GM12878 (cell line): ENCODE measurements at regions not wholly inside any gene's neighbourhood (a gene's known extent, or its start where the extent isn't known, plus 50 kb on each side); places are given as distances from the start of the nearest gene placed in this dataset.

Experiments used
- ATAC-seq: fragments of 200-7000 bp; cut with Tn5 transposase; 3 replicates; pipeline ENCODE4 v1.9.1; 2020; ENCODE audit warnings: mild to moderate bottlenecking, moderate library complexity
- BruUV-seq: library from RNA; stranded (reverse); fragments of 400-500 nt; replicated peaks from 2 replicates; lab custom pipeline; 2021; lab: Mats Ljungman, UMichigan
- CTCF ChIA-PET: fragments of 300-600 bp; sonication (Branson Sonifier 250); formaldehyde crosslinking; extraction: SDS; loops from one replicate; lab custom pipeline; 2021; ENCODE audit warnings: inconsistent platforms; lab: Yijun Ruan, JAX
- POLR2A ChIA-PET: fragments of 350-600 bp; formaldehyde crosslinking; extraction: SDS; loops from one replicate; lab custom pipeline; 2021; ENCODE audit warnings: inconsistent platforms; lab: Charles Lee
- RAD21 ChIA-PET: fragments of 300-600 bp; sonication (Branson Sonifier 250); formaldehyde crosslinking; loops from one replicate; lab custom pipeline; 2023; ENCODE audit warnings: antibody characterized with exemption; ENCODE audit not compliant: unreplicated experiment; lab: Charles Lee
- SMC1A ChIA-PET: fragments of 300-600 bp; sonication (Branson Sonifier 250); formaldehyde crosslinking; loops from one replicate; lab custom pipeline; 2023; ENCODE audit not compliant: unreplicated experiment, uncharacterized antibody; lab: Charles Lee
- DNase-seq: peaks from one replicate; pipeline ENCODE4 v3.0.0-alpha.2; 2011; ENCODE audit warnings: low read depth, low spot score
- FAIRE-seq: peaks from 3 replicates; lab custom pipeline; 2011; peaks lifted over from hg19 to GRCh38; lab: Jason Lieb, UNC
- H2AFZ ChIP-seq: 2 replicates; pipeline ENCODE4 v1.6.0; 2011; ENCODE audit warnings: low read depth, low read length, control low read depth; ENCODE audit not compliant: control insufficient read depth
- H3K27ac ChIP-seq: 2 replicates; pipeline ENCODE4 v1.5.1; 2011; ENCODE audit warnings: control low read depth; ENCODE audit not compliant: control insufficient read depth, insufficient read depth
- H3K27me3 ChIP-seq, 2 experiments: replicated peaks in 1 of 2; 2 replicates each; pipeline versions ENCODE4 v1.6.0 to v1.6.1; 2011; ENCODE audit warnings: low read length in 1 of 2; ENCODE audit not compliant: control insufficient read depth in 2 of 2, insufficient read depth in 2 of 2
- H3K36me3 ChIP-seq, 2 experiments: 2 replicates each; pipeline ENCODE4 v1.5.1; 2011; ENCODE audit warnings: low read length in 1 of 2; ENCODE audit not compliant: control insufficient read depth in 2 of 2, insufficient read depth in 2 of 2
- H3K4me1 ChIP-seq: 2 replicates; pipeline ENCODE4 v1.6.1; 2011; ENCODE audit warnings: mild to moderate bottlenecking, low read length, moderate library complexity, mixed read lengths; ENCODE audit not compliant: control insufficient read depth, insufficient read depth
- H3K4me2 ChIP-seq: 2 replicates; pipeline ENCODE4 v1.6.0; 2011; ENCODE audit warnings: control low read depth; ENCODE audit not compliant: control insufficient read depth, insufficient read depth
- H3K4me3 ChIP-seq: fragments of 200-600 bp; sonication (generic); 2 replicates; pipeline ENCODE4 v1.5.1; 2016
- H3K79me2 ChIP-seq: 2 replicates; pipeline ENCODE4 v1.6.0; 2011; ENCODE audit warnings: low read length; ENCODE audit not compliant: control insufficient read depth, insufficient read depth
- H3K9ac ChIP-seq: 2 replicates; pipeline ENCODE4 v1.8.0; 2011; ENCODE audit warnings: low read length, control low read depth, mixed read lengths; ENCODE audit not compliant: control insufficient read depth, insufficient read depth
- H3K9me3 ChIP-seq: replicated peaks from 3 replicates; pipeline ENCODE4 v1.5.1; 2011; ENCODE audit warnings: mild to moderate bottlenecking, low read length; ENCODE audit not compliant: control insufficient read depth, insufficient read depth
- H4K20me1 ChIP-seq: 2 replicates; pipeline ENCODE4 v1.6.0; 2011; ENCODE audit not compliant: control insufficient read depth, insufficient read depth
- ATF3 ChIP-seq: IDR thresholded peaks from 2 replicates; pipeline ENCODE4 v1.6.1; 2011; ENCODE audit warnings: low read depth, mild to moderate bottlenecking, low read length, moderate library complexity, borderline replicate concordance; ENCODE audit errors: extremely low read depth
- BHLHE40 ChIP-seq, 2 experiments: fragments of 450-650 bp in 1 of 2; IDR thresholded peaks; 2 replicates each; pipeline ENCODE4 v1.6.1; 2011 to 2017; ENCODE audit warnings: low read depth in 2 of 2, borderline replicate concordance in 1 of 2, improper control_type of control experiment in 1 of 2, low read length in 1 of 2, mild to moderate bottlenecking in 1 of 2
- CREB1 ChIP-seq: IDR thresholded peaks from 2 replicates; pipeline ENCODE4 v1.6.1; 2012; ENCODE audit warnings: low read depth, mild to moderate bottlenecking, inconsistent platforms
- FOXK2 ChIP-seq: fragments of 450-650 bp; IDR thresholded peaks from 2 replicates; pipeline ENCODE4 v1.6.1; 2017; ENCODE audit warnings: mild to moderate bottlenecking, moderate library complexity
- GABPA ChIP-seq: IDR thresholded peaks from 2 replicates; pipeline ENCODE4 v1.6.1; 2014; ENCODE audit warnings: antibody characterized with exemption, low read depth, mild to moderate bottlenecking, inconsistent platforms
- GATAD2B ChIP-seq: fragments of 450-650 bp; conservative IDR thresholded peaks from 2 replicates; pipeline ENCODE4 v1.6.1; 2017; ENCODE audit warnings: low read depth, mild to moderate bottlenecking, moderate library complexity
- HDGF ChIP-seq: fragments of 450-650 bp; IDR thresholded peaks from 2 replicates; pipeline ENCODE4 v1.6.1; 2016; ENCODE audit warnings: antibody characterized with exemption
- IRF4 ChIP-seq: IDR thresholded peaks from 2 replicates; pipeline ENCODE4 v1.6.1; 2011; ENCODE audit warnings: low read depth, low read length
- IRF5 ChIP-seq: fragments of 450-650 bp; IDR thresholded peaks from 2 replicates; pipeline ENCODE4 v1.6.1; 2017; ENCODE audit warnings: borderline replicate concordance
- KAT2A ChIP-seq: conservative IDR thresholded peaks from 2 replicates; pipeline ENCODE4 v1.6.1; 2011; ENCODE audit warnings: low read depth, low read length; ENCODE audit not compliant: control insufficient read depth
- NFYB ChIP-seq: IDR thresholded peaks from 2 replicates; pipeline ENCODE4 v1.6.1; 2011; ENCODE audit warnings: low read depth, mild to moderate bottlenecking, low read length, improper control_type of control experiment, moderate library complexity; ENCODE audit not compliant: insufficient read depth
- NKRF ChIP-seq: fragments of 450-650 bp; conservative IDR thresholded peaks from 2 replicates; pipeline ENCODE4 v1.6.1; 2017; ENCODE audit warnings: mild to moderate bottlenecking, moderate library complexity
- POLR2AphosphoS2 ChIP-seq: IDR thresholded peaks from 2 replicates; pipeline ENCODE4 v1.6.1; 2011; ENCODE audit warnings: low read depth, mild to moderate bottlenecking, low read length, improper control_type of control experiment, moderate library complexity
- SREBF2 ChIP-seq: IDR thresholded peaks from 2 replicates; pipeline ENCODE4 v1.6.1; 2012; ENCODE audit warnings: mild to moderate bottlenecking, low read length
- SUPT20H ChIP-seq: IDR thresholded peaks from 2 replicates; pipeline ENCODE4 v1.6.1; 2011; ENCODE audit warnings: low read depth, mild to moderate bottlenecking, low read length, moderate library complexity, borderline replicate concordance; ENCODE audit not compliant: control insufficient read depth
- USF2 ChIP-seq: IDR thresholded peaks from 2 replicates; pipeline ENCODE4 v1.6.1; 2011; ENCODE audit warnings: low read depth, low read length, improper control_type of control experiment, borderline replicate concordance
- YY1 ChIP-seq: IDR thresholded peaks from 2 replicates; pipeline ENCODE4 v1.6.1; 2011; ENCODE audit warnings: low read depth, mild to moderate bottlenecking, low read length
- ZBTB33 ChIP-seq: fragments of 450-650 bp; IDR thresholded peaks from 2 replicates; pipeline ENCODE4 v1.6.1; 2017; ENCODE audit warnings: mild to moderate bottlenecking
- WGBS: methylation state at CpG from one replicate; pipeline ENCODE4 v1.1.6; 2016; ENCODE audit warnings: low lambda C conversion rate; ENCODE audit not compliant: insufficient replicate concordance, insufficient coverage; ENCODE audit errors: missing lambda C conversion rate; 5-methylcytosine and 5-hydroxymethylcytosine counted together
- in situ Hi-C: fragments of 300-500 bp; cut with MboI; formaldehyde crosslinking; loops from 9 replicates; pipeline ENCODE4 v1.14.3; 2018; ENCODE audit warnings: mixed read lengths
- intact Hi-C: fragments of 100-400 bp; cut with micrococcal nuclease; formaldehyde crosslinking; loops from one replicate; pipeline ENCODE4 v1.14.2; 2022; ENCODE audit not compliant: unreplicated experiment

- FAIRE-seq (no peak), DNase-seq (no peak), ATAC-seq (no peak)
- ChIA-PET POLR2A (interaction anchor here (0.6 kb wide), 1 partner anchor 9 kb away, joined by 3 read pairs; no protein-coding TSS in a partner anchor), RAD21 (interaction anchor here (0.7 kb wide), 1 partner anchor 1251 kb away, joined by 3 read pairs; no protein-coding TSS in a partner anchor), CTCF (no interaction called here), SMC1A (interaction anchor here (1.3 kb wide), 1 partner anchor 15 kb away, joined by 3 read pairs; no protein-coding TSS in a partner anchor)
- H3K4me3 ChIP-seq, result no peak overlapping the region
- H3K9ac ChIP-seq, result no peak overlapping the region
- H3K4me2 ChIP-seq, result no peak overlapping the region
- H2AFZ ChIP-seq, result no peak overlapping the region
- H3K27ac ChIP-seq, result no peak overlapping the region
- no peaks in the 10 kb centered on the region for H3K27me3 ChIP-seq
- H3K79me2 ChIP-seq, result no peaks in the 10 kb centered on the region
- no peaks in the 10 kb centered on the region for H3K9me3 ChIP-seq
- 0% methylated on average over 1 of the region's 1 CpG for WGBS
- no peaks in the 10 kb centered on the region for H4K20me1 ChIP-seq
- no peaks in the 10 kb centered on the region for H3K36me3 ChIP-seq
- BruUV-seq, result no TSS peak
- in situ Hi-C loops (no loop called here), intact Hi-C loops (no loop called here)
- TF ChIP-seq IRF4 (no peak), ZBTB33 (no peak), GATAD2B (no peak), NKRF (no peak), GABPA (no peak), POLR2AphosphoS2 (no peak), SREBF2 (no peak), NFYB (no peak), CREB1 (no peak), HDGF (no peak), YY1 (no peak), ATF3 (no peak), IRF5 (no peak), FOXK2 (no peak), SUPT20H (no peak), USF2 (no peak), KAT2A (no peak), BHLHE40 (IDR thresholded peaks at IDR 0.05; ENCODE audit: borderline replicate concordance in 1 of 2, low read depth in 2 of 2, low read length in 1 of 2) (no peak)
- H3K4me1 ChIP-seq, result no peaks in the 10 kb centered on the region
These were observed 474.2 kb downstream of the GBA3 start for GRCh38 chr4:23166919-23167318.
